Neural progenitor cell (in vitro differentiated cells): ENCODE measurements at regions not wholly inside any gene's neighbourhood (a gene's known extent, or its start where the extent isn't known, plus 50 kb on each side); places are given as distances from the start of the nearest gene placed in this dataset.
A peak's percentile ranks its signal among the peaks of the same experiment; 100 is the strongest.

Source experiments
- DNase-seq: peaks from one replicate; pipeline ENCODE4 v3.0.0-alpha.2; 2016; ENCODE audit warnings: low spot score
- H2AFZ ChIP-seq: fragments of 200-600 bp; sonication (generic); replicated peaks from 2 replicates; pipeline ENCODE4 v1.6.1; 2016; ENCODE audit warnings: antibody characterized with exemption
- H3F3A ChIP-seq: fragments of 200-600 bp; sonication (generic); 2 replicates; pipeline ENCODE4 v1.6.1; 2016; ENCODE audit warnings: antibody characterized with exemption, low read depth
- H3K27ac ChIP-seq: fragments of 200-600 bp; sonication (generic); 2 replicates; pipeline ENCODE4 v1.5.1; 2016; ENCODE audit warnings: mild to moderate bottlenecking
- H3K27me3 ChIP-seq: fragments of 200-600 bp; sonication (generic); 2 replicates; pipeline ENCODE4 v1.6.1; 2016; ENCODE audit warnings: mild to moderate bottlenecking, moderate library complexity
- H3K36me3 ChIP-seq: fragments of 200-600 bp; sonication (generic); 2 replicates; pipeline ENCODE4 v1.5.1; 2016
- H3K4me1 ChIP-seq: fragments of 200-600 bp; sonication (generic); 2 replicates; pipeline ENCODE4 v1.6.1; 2016; ENCODE audit warnings: mixed run types
- H3K4me2 ChIP-seq: fragments of 200-600 bp; sonication (generic); 2 replicates; pipeline ENCODE4 v1.6.1; 2016
- H3K4me3 ChIP-seq: fragments of 200-600 bp; sonication (generic); 2 replicates; pipeline ENCODE4 v1.5.1; 2016
- H3K79me2 ChIP-seq: fragments of 200-600 bp; sonication (generic); 2 replicates; pipeline ENCODE4 v1.6.1; 2016; ENCODE audit warnings: low read depth
- H3K9ac ChIP-seq: fragments of 200-600 bp; sonication (generic); 2 replicates; pipeline ENCODE4 v1.6.1; 2016
- H3K9me3 ChIP-seq: fragments of 200-600 bp; sonication (generic); 2 replicates; pipeline ENCODE4 v1.5.1; 2016; ENCODE audit warnings: low read depth
- H4K20me1 ChIP-seq: fragments of 200-600 bp; sonication (generic); 2 replicates; pipeline ENCODE4 v1.6.1; 2016; ENCODE audit warnings: low read depth
- H3K27ac Mint-ChIP-seq: 3 replicates; pipeline ENCODE4 v1.8.0; 2021; ENCODE audit warnings: mixed read lengths
- H3K27me3 Mint-ChIP-seq: 2 replicates; pipeline ENCODE4 v1.8.0; 2022; ENCODE audit warnings: low read depth, mild to moderate bottlenecking, inconsistent platforms, moderate library complexity, mixed read lengths; ENCODE audit not compliant: insufficient read depth
- H3K36me3 Mint-ChIP-seq: 3 replicates; pipeline ENCODE4 v1.8.0; 2021; ENCODE audit warnings: mixed read lengths
- H3K4me1 Mint-ChIP-seq: 3 replicates; pipeline ENCODE4 v1.8.0; 2021; ENCODE audit warnings: mixed read lengths
- H3K4me3 Mint-ChIP-seq: 3 replicates; pipeline ENCODE4 v1.8.0; 2021; ENCODE audit warnings: mild to moderate bottlenecking, moderate library complexity, mixed read lengths
- H3K9me3 Mint-ChIP-seq: 3 replicates; pipeline ENCODE4 v1.8.0; 2020; ENCODE audit warnings: mixed read lengths
- EZH2 ChIP-seq: fragments of 200-600 bp; sonication (generic); IDR thresholded peaks from 2 replicates; pipeline ENCODE4 v1.6.1; 2017; ENCODE audit warnings: antibody characterized with exemption, mild to moderate bottlenecking, moderate library complexity
- EZH2phosphoT487 ChIP-seq: fragments of 200-600 bp; sonication (generic); IDR thresholded peaks from 2 replicates; pipeline ENCODE4 v1.6.1; 2017; ENCODE audit warnings: antibody characterized with exemption
- TF ChIP-seq, protein P1 (sequence below): fragments of 200-600 bp; sonication (generic); IDR thresholded peaks from 2 replicates; pipeline ENCODE4 v1.5.1; 2017; ENCODE audit warnings: antibody characterized with exemption, mild to moderate bottlenecking

DNA sequence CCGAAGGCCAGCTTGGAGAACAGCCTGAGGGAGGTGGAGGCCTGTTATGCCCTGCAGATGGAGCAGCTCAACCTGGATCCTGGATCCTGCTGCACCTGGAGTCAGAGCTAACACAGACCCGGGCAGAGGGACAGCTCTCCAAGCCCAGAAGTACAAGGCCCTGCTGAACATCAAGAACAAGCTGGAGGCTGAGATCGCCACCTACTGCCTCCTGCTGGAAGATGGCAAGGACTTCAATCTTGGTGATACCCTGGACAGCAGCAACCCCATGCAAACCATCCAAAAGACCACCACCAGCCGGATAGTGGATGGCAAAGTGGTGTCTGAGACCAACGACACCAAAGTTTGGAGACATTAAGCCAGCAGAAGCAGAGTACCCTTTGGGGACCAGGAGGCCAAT lies 223.5 kb upstream of the ID4 start:
- H2AFZ ChIP-seq, result no peak overlapping the region
- no peaks in the 10 kb centered on the region for H3K36me3 ChIP-seq
- H3K4me1 Mint-ChIP-seq, result no peaks in the 10 kb centered on the region
- no peak overlapping the region for H3K4me2 ChIP-seq
- no peak overlapping the region for H3K27ac Mint-ChIP-seq
- H3K27me3 Mint-ChIP-seq, result peaks cover 12% of the 10 kb centered on the region
- H3F3A ChIP-seq, result no peaks in the 10 kb centered on the region
- TF ChIP-seq EZH2phosphoT487 (no peak), EZH2 (no peak)
- TF ChIP-seq, protein P1, sequence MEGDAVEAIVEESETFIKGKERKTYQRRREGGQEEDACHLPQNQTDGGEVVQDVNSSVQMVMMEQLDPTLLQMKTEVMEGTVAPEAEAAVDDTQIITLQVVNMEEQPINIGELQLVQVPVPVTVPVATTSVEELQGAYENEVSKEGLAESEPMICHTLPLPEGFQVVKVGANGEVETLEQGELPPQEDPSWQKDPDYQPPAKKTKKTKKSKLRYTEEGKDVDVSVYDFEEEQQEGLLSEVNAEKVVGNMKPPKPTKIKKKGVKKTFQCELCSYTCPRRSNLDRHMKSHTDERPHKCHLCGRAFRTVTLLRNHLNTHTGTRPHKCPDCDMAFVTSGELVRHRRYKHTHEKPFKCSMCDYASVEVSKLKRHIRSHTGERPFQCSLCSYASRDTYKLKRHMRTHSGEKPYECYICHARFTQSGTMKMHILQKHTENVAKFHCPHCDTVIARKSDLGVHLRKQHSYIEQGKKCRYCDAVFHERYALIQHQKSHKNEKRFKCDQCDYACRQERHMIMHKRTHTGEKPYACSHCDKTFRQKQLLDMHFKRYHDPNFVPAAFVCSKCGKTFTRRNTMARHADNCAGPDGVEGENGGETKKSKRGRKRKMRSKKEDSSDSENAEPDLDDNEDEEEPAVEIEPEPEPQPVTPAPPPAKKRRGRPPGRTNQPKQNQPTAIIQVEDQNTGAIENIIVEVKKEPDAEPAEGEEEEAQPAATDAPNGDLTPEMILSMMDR, result peak; percentile 28
- no peaks in the 10 kb centered on the region for H4K20me1 ChIP-seq
- H3K27me3 ChIP-seq, result no peaks in the 10 kb centered on the region
- peaks cover 17% of the 10 kb centered on the region for H3K36me3 Mint-ChIP-seq
- no peak overlapping the region for H3K27ac ChIP-seq
- H3K9me3 Mint-ChIP-seq, result peaks cover 34% of the 10 kb centered on the region
- H3K4me3 Mint-ChIP-seq, result no peak overlapping the region
- H3K4me1 ChIP-seq, result no peaks in the 10 kb centered on the region
- no peak overlapping the region for H3K4me3 ChIP-seq
- no peaks in the 10 kb centered on the region for H3K9me3 ChIP-seq
- DNase-seq, result peak; percentile 5
- no peaks in the 10 kb centered on the region for H3K79me2 ChIP-seq
- no peak overlapping the region for H3K9ac ChIP-seq

GRCh38 chr6:19616022-19616421 lies 221.1 kb upstream of the ID4 start:
- H3K27ac ChIP-seq, result no peak overlapping the region
- Mint-ChIP-seq H3K27ac (no peak overlapping the region), H3K36me3 (peaks cover 17% of the 10 kb centered on the region), H3K4me3 (no peak overlapping the region), H3K9me3 (peaks cover 43% of the 10 kb centered on the region), H3K27me3 (peaks cover 12% of the 10 kb centered on the region), H3K4me1 (no peaks in the 10 kb centered on the region)
- no peak overlapping the region for H3K9ac ChIP-seq
- no peak overlapping the region for H3K4me3 ChIP-seq
- no peaks in the 10 kb centered on the region for H3K9me3 ChIP-seq
- H2AFZ ChIP-seq, result no peak overlapping the region
- H3F3A ChIP-seq, result no peaks in the 10 kb centered on the region
- no peaks in the 10 kb centered on the region for H3K4me1 ChIP-seq
- H3K79me2 ChIP-seq, result no peaks in the 10 kb centered on the region
- H3K27me3 ChIP-seq, result no peaks in the 10 kb centered on the region
- no peaks in the 10 kb centered on the region for H3K36me3 ChIP-seq
- DNase-seq, result no peak
- TF ChIP-seq EZH2 (no peak), EZH2phosphoT487 (no peak)
- TF ChIP-seq, protein P1, result no peak
- H3K4me2 ChIP-seq, result no peak overlapping the region
- H4K20me1 ChIP-seq, result no peaks in the 10 kb centered on the region

DNA sequence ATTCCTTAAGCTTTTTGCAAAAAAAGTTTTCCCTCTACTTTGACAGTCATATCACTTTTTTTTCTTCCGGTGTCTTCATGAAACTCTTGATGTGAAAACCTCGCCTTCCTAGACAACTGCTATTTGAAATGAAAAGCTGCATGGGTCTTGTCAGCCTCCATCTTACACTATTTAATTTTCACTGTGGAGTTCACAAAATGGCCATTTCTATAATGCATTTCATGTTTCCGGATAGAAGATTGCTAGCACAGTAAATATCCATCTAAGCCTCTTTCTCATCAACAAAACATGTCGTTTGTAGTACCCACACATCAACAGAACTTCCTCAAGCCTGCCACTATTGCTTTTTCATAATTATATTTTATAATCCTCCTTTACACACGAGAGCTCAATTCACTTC lies 204.9 kb upstream of the ID4 start:
- H3K27ac Mint-ChIP-seq, result no peak overlapping the region
- no peaks in the 10 kb centered on the region for H3K27me3 ChIP-seq
- no peaks in the 10 kb centered on the region for H3K9me3 Mint-ChIP-seq
- H2AFZ ChIP-seq, result no peak overlapping the region
- H3K4me3 ChIP-seq, result no peak overlapping the region
- H4K20me1 ChIP-seq, result no peaks in the 10 kb centered on the region
- no peak overlapping the region for H3K27ac ChIP-seq
- no peaks in the 10 kb centered on the region for H3K36me3 Mint-ChIP-seq
- no peaks in the 10 kb centered on the region for H3K79me2 ChIP-seq
- H3K27me3 Mint-ChIP-seq, result no peaks in the 10 kb centered on the region
- no peak overlapping the region for H3K4me3 Mint-ChIP-seq
- no peaks in the 10 kb centered on the region for H3K36me3 ChIP-seq
- no peak overlapping the region for H3K4me2 ChIP-seq
- TF ChIP-seq EZH2phosphoT487 (no peak), EZH2 (no peak)
- TF ChIP-seq, protein P1, result no peak
- H3K9me3 ChIP-seq, result no peaks in the 10 kb centered on the region
- no peak overlapping the region for H3K9ac ChIP-seq
- H3K4me1 Mint-ChIP-seq, result peaks cover 6% of the 10 kb centered on the region
- H3F3A ChIP-seq, result no peaks in the 10 kb centered on the region
- no peak for DNase-seq
- H3K4me1 ChIP-seq, result no peaks in the 10 kb centered on the region
